Hematopoietic multipotent progenitor cell (in vitro differentiated cells): ENCODE measurements at regions not wholly inside any gene's neighbourhood (a gene's known extent, or its start where the extent isn't known, plus 50 kb on each side); places are given as distances from the start of the nearest gene placed in this dataset.

Source experiments
- DNase-seq, 3 donors: peaks; one replicate each; pipeline ENCODE4 v3.0.0-alpha.2; 2011 to 2015; ENCODE audit warnings: low read depth in 2 of 3, low spot score in 2 of 3

DNA sequence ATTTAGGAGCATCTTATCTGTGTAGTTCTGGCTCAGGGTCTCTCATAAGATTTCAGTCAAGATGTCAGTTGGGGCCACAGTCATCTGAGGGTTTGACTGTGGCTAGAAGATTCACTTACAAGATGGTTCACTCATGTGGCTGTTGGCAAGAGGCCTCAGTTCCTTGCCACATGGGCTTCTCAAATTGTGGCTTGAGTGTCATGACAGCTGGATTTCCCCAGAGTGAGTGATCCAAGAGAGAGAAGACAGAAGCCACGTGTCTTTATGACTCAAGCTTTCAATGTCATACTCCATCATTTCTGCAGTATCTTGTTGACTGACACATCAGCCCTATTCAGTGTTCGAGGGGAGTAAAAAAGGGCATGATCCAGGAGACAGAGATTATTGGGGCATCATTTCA is 131.3 kb upstream of the AP1S2 start:
- DNase-seq: no peak

DNA sequence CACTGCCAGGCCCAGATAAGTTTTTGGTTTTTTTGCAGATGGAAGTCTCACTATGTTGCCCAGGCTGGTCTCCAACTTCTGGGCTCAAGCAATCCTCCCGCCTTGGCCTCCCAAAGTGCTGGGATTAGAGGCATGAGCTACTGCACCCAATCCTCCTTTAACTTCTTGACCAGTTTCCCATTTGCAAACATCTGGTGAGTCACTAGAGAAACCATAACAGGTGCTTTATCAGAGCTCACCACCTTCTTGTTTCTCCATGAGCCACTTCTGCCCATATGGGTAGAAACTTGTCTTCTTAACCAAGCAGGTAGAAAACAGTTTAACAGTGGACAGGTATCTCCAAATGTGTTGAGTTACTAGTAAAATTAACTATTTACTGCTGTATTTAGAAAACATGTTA is 128.4 kb upstream of the AP1S2 start:
- peak in 1 of 3 donors; percentile 9 for DNase-seq

DNA sequence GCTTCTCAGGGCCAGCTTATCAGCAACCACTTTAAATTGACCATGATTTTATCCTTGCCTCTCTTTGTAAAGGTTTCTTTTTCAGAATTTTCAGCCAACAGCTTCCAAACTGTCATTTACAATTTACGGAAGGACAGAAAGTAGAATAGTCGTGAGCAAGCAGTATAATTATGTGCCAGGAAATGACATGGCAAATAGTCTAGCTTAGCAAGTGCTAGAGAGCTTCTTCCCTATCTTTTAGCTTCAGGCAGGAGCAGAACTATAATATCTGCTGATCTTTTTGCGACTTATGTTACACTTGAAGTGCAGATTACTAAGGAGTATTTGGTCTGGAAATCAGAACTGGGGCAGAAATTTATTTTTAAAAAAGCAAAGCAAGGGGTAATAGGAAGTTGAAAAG is 123.0 kb upstream of the AP1S2 start:
- peak in 2 of 3 donors; percentile 53 to 75 for DNase-seq

GRCh38 chrX:15976396-15976795 is 121.8 kb upstream of the AP1S2 start:
- DNase-seq: peak in 1 of 3 donors; percentile 5

DNA sequence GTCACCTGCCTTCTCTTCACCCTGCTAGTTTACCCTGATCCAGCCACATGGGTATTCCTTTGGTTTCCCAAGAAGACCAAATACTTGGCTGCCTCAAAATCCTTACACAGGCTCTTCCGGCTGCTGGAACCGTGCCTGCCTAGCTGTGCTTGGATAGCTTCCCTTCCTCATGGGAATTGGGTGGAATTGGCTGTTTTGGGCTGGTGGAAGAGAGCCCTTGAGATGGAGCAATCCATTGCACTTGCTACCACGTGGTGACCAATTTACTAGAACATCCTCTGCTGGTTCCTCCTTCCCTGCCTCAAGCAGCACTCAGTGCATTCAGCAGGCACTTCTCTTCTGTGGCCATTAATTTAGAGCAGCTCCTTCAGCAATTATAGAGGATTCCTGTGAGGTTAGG is 119.3 kb upstream of the AP1S2 start:
- DNase-seq: no peak

- DNase-seq: peak in 2 of 3 donors; percentile 21 to 58
These were observed 118.7 kb upstream of the AP1S2 start for GRCh38 chrX:15973299-15973698.

GRCh38 chrX:15971696-15972095 is 117.1 kb upstream of the AP1S2 start:
- DNase-seq: no peak

DNA sequence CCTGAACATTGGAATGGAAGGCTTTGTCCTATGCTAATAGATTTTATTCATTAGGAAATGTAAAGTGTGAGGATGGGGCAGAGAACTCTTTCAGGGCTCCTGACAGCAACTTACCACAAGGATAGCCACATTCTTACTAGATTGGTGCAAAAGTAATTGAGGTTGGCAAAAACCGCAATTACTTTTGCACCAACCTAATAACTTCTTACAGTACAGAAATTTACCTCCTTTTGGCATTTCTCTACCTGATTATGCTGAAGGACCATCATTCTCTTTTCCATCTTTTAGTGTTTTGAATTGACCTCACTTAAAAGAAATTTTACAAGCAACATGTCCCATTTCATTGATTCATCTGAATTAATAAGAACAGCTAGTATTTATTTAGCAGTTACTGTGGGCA is 109.2 kb upstream of the AP1S2 start:
- no peak for DNase-seq

- DNase-seq: no peak
These were observed 105.6 kb upstream of the AP1S2 start for GRCh38 chrX:15960237-15960636.

DNA sequence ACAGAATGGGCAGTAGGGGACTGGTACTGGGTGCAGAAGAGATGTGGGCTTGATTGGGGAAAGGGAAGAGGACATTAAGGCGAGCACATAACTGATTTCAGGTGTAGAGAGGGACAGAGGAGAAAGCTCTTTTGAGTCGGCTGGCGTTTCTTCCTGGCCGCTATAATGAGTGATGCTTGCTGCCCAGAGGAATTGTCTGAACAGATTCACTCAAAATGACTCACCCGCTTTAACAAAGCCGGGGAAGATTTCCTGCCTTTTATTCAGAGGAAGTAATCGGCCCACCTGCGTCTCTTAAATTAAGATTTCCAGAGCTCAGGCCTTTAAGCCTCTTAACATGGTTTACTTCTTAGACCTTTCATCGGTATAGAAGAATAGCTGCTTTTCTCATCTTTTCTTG is 102.1 kb upstream of the AP1S2 start:
- DNase-seq: no peak

- DNase-seq: no peak
These were observed 99.2 kb upstream of the AP1S2 start for GRCh38 chrX:15953801-15954200.

DNA sequence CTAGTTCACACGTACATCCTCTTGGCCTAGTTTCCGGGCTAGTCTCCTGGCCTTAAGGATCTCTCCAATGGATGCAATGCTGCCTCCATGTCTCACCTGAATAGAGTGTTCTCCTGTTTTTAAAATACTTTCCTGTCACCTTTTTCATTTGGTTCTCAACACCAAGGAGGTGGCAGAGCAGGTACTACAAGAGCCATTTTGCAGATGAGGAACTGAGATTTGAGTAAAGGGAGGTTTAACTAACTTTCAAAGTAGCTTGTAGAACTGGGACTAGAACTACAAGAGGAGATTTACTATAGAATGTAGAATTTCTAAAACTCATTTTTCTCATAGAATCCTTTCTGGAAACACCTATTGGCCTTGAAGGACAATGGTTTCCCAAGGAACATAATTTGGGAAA is 97.6 kb upstream of the AP1S2 start:
- DNase-seq: no peak

DNA sequence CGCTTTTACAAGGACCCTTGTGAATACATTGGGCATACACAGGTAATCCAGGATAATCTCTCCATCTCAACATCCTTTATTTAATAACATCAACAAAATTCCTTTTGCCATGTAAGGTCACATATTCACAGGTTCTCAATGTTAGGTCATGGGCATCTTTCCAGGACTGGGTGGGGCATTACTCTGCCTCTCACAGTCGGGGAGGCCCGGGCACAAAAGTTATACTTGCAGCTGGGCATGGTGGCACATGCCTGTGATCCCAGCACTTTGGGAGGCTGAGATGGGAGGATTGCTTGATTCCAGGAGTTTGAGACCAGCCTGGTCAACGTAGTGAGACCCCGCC is 93.7 kb upstream of the AP1S2 start:
- no peak for DNase-seq

GRCh38 chrX:15947648-15948317 is 93.2 kb upstream of the AP1S2 start:
- no peak for DNase-seq

DNA sequence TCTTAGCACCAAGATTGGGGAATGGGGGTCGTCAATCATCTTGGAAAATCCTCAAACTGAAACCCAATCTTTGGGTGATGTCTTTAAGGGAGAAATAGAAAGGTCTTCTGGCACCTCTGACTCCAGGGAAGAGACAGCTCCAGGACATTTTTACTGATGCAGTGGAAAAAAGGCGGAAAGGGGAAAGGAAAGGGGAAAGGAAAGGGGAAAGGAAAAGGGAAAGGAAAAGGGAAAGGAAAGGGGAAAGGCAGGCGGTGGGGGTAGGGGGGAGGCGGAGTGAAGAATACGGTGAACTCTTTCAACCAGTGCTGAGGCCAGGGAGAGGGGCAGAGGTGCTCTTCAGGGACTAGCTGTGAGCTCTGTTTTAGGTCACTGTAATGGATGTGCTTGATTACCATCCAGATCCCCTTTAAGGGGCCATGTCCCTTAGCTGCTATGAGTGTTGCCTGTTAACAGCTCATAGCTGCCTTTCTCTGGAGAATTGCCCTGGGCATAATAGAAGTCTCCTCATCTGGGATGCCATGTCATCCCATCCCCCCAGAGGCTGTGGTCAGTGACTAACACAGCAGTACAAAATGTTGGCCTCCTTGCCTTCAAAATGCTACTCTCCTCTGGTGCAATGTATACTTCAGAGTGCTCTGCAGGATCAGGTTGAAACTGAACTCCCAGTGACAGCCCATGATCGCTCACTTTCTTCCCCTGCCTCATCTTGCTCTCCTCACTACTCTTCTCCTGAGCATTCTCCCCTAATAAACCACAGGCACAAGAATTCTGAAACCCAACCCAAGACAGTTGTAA is 92.4 kb upstream of the AP1S2 start:
- DNase-seq: no peak

- no peak for DNase-seq
These were observed 88.8 kb upstream of the AP1S2 start for GRCh38 chrX:15943391-15943790.

- DNase-seq: no peak
These were observed 87.7 kb upstream of the AP1S2 start for GRCh38 chrX:15942307-15942706.

DNA sequence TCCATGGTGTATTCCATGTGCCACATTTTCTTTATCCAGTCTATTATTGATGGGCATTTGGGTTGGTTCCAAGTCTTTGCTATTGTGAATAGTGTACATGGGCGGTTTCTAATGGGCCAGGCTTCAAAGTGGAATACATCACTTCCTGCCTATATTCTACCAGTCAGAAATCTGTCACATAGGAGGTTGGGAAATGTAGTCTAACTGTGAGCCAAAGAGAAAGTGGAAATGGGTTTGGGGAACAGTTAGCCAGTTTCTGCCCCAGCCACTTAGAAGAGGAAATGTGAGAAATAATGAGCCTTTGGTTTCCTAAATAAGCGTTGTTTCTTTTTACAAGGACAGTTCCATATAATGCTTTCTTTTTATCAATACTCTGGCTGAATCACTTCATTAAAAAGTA is 85.1 kb upstream of the AP1S2 start:
- no peak for DNase-seq

DNA sequence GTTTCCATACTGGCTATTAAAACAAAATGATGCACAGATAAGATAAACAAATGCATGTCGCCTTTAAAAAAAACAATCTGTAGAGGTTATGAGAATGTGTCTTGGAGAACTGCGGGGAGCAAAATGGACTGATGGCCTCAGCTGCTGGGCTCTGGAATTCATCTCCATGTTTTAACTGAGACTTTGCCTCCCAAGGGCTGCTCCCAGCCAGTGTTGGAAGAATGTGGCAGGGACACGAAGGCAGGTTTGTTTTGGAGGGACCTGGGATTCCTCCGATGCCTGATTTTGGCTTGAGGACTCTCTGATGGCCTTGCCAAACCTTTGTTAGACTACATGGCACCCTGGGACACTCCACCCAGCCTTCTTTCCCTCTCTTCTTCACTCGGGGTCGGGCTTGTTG is 83.5 kb upstream of the AP1S2 start:
- no peak for DNase-seq

- peak in 1 of 3 donors; percentile 27 for DNase-seq
These were observed 76.7 kb upstream of the AP1S2 start for GRCh38 chrX:15931362-15931761.

- peak in 1 of 3 donors; percentile 49 for DNase-seq
These were observed 76.0 kb upstream of the AP1S2 start for GRCh38 chrX:15930585-15930984.

- DNase-seq: no peak
These were observed 74.6 kb upstream of the AP1S2 start for GRCh38 chrX:15929194-15929593.
